Activated gamma-delta T cell treated with anti-CD3 and anti-CD28 coated beads, Interleukin-2, amount 50 U/mL, for 16 hours (primary cell): ENCODE measurements at regions not wholly inside any gene's neighbourhood (a gene's known extent, or its start where the extent isn't known, plus 50 kb on each side); places are given as distances from the start of the nearest gene placed in this dataset.

Experiments used
- DNase-seq: peaks from one replicate; pipeline ENCODE4 v3.0.0-alpha.2; 2020; ENCODE audit warnings: low read depth

- no peak for DNase-seq
Observed at GRCh38 chr9:7944572-7944971, 145.0 kb upstream of the DMAC1 start.

GRCh38 chr9:7937761-7938491 is 138.3 kb upstream of the DMAC1 start:
- DNase-seq: no peak

GRCh38 chr9:7936996-7937395 is 137.4 kb upstream of the DMAC1 start:
- no peak for DNase-seq

GRCh38 chr9:7936163-7936562 is 136.6 kb upstream of the DMAC1 start:
- no peak for DNase-seq

- no peak for DNase-seq
Observed at GRCh38 chr9:7935681-7936080, 136.1 kb upstream of the DMAC1 start.

- DNase-seq: no peak
Observed at GRCh38 chr9:7932767-7933166, 133.2 kb upstream of the DMAC1 start.

GRCh38 chr9:7930613-7931012 is 131.0 kb upstream of the DMAC1 start:
- DNase-seq: no peak

GRCh38 chr9:7921545-7922197 is 122.1 kb upstream of the DMAC1 start:
- DNase-seq: no peak

GRCh38 chr9:7912037-7912535 is 112.5 kb upstream of the DMAC1 start:
- no peak for DNase-seq

- DNase-seq: no peak
Observed at GRCh38 chr9:7910426-7911020, 110.9 kb upstream of the DMAC1 start.

- DNase-seq: no peak
Observed at GRCh38 chr9:7909537-7909936, 110.0 kb upstream of the DMAC1 start.

GRCh38 chr9:7907551-7908337 is 108.2 kb upstream of the DMAC1 start:
- DNase-seq: no peak

GRCh38 chr9:7906783-7907550 is 107.4 kb upstream of the DMAC1 start:
- no peak for DNase-seq

GRCh38 chr9:7901621-7902020 is 102.0 kb upstream of the DMAC1 start:
- no peak for DNase-seq

- no peak for DNase-seq
Observed at GRCh38 chr9:7900541-7900940, 101.0 kb upstream of the DMAC1 start.

- DNase-seq: no peak
Observed at GRCh38 chr9:7899753-7900152, 100.2 kb upstream of the DMAC1 start.

- no peak for DNase-seq
Observed at GRCh38 chr9:7894231-7894630, 94.7 kb upstream of the DMAC1 start.

GRCh38 chr9:7892975-7893374 is 93.4 kb upstream of the DMAC1 start:
- no peak for DNase-seq

GRCh38 chr9:7879551-7880245 is 80.1 kb upstream of the DMAC1 start:
- peak; percentile 9 for DNase-seq

- DNase-seq: no peak
Observed at GRCh38 chr9:7871977-7872730, 72.6 kb upstream of the DMAC1 start.
